Esophagus (tissue), 2 donors: ENCODE measurements at regions not wholly inside any gene's neighbourhood (a gene's known extent, or its start where the extent isn't known, plus 50 kb on each side); places are given as distances from the start of the nearest gene placed in this dataset.
"Not testable (repeated sequence)": the region's sequence is repeated elsewhere in the genome, so short reads cannot be mapped to it uniquely, and the experiment has no call there.

Experiments
- H3K27ac ChIP-seq, 2 donors: one replicate each; pipeline ENCODE4 v1.5.1; 2013; ENCODE audit warnings: low read depth in 2 of 2, mild to moderate bottlenecking in 2 of 2, inconsistent platforms in 1 of 2, low read length in 1 of 2, moderate library complexity in 1 of 2
- H3K27me3 ChIP-seq, 2 donors: one replicate each; pipeline ENCODE4 v1.6.1; 2013; ENCODE audit warnings: low read length in 2 of 2, control low read depth in 1 of 2, mild to moderate bottlenecking in 1 of 2; ENCODE audit not compliant: insufficient read depth in 2 of 2, control insufficient read depth in 1 of 2
- H3K36me3 ChIP-seq, 2 donors: one replicate each; pipeline ENCODE4 v1.6.1; 2013; ENCODE audit warnings: low read length in 1 of 2; ENCODE audit not compliant: control insufficient read depth in 2 of 2, insufficient read depth in 2 of 2
- H3K4me1 ChIP-seq, 2 donors: one replicate each; pipeline ENCODE4 v1.6.1; 2013; ENCODE audit warnings: low read length in 1 of 2; ENCODE audit not compliant: control insufficient read depth in 2 of 2, insufficient read depth in 2 of 2
- H3K4me3 ChIP-seq, 2 donors: one replicate each; pipeline ENCODE4 v1.5.1; 2013; ENCODE audit warnings: low read length in 2 of 2, mild to moderate bottlenecking in 2 of 2, low read depth in 1 of 2, moderate library complexity in 1 of 2
- H3K9me3 ChIP-seq, 2 donors: one replicate each; pipeline ENCODE4 v1.6.1; 2013; ENCODE audit warnings: mild to moderate bottlenecking in 2 of 2, low read depth in 1 of 2, low read length in 1 of 2, moderate library complexity in 1 of 2; ENCODE audit not compliant: control insufficient read depth in 2 of 2, insufficient read depth in 1 of 2
- WGBS, 2 donors: extraction: QIAGEN DNeasy Blood & Tissue Kit; methylation state at CpG; one replicate each; pipeline ENCODE4 v1.1.7; 2013; 5-methylcytosine and 5-hydroxymethylcytosine counted together
- donor health status: healthy with polysubstance abuse.
- donor health status: Bipolar disorder and iron deficiency.

DNA sequence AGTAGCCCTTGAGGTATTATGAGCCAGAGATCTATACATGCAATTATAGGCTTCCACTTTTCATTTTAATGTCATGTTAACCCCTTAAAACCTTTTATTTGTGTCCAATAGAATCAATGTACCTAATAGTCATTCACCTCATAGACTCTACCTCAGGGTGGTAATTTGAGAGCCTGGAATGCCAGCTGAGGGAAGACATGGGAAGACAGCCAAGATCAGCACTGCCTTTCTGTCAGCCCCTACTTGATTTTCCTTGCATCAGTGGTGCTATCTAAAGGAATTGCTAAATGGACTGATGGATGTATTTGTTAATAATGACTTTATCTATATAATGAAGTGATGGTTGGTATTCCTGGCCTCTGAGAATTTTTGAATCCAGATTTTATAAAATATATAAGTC lies 113.3 kb upstream of the GBE1 start:
- Histone ChIP-seq H3K9me3 (peaks cover 0 to 3% of the 10 kb centered on the region in 2 donors), H3K4me3 (no peak overlapping the region), H3K36me3 (no peaks in the 10 kb centered on the region), H3K27me3 (no peaks in the 10 kb centered on the region), H3K4me1 (no peaks in the 10 kb centered on the region), H3K27ac (no peak overlapping the region)

DNA sequence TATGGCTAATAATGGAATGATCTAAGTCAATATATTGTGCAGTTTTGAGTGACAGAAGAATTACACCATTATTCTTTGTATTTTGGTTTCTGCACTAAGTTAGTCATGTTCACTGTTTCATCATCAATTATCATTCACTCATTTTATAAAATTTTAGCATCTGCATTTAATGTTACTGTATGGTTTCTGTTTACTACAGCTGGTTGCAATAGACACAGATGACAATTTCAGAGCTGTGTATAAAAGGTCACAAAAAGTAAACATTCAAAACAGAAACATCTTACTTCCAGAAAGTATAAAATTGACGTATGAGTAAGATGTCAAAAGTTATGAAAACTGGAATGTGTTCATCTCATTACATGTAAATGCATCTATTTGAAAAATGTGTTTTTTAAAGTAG lies 111.1 kb upstream of the GBE1 start:
- Histone ChIP-seq H3K36me3 (no peaks in the 10 kb centered on the region), H3K4me1 (no peaks in the 10 kb centered on the region), H3K27me3 (no peaks in the 10 kb centered on the region), H3K4me3 (no peak overlapping the region), H3K27ac (no peak overlapping the region), H3K9me3 (no peaks in the 10 kb centered on the region)
- 55 to 72% methylated on average over 1 of the region's 1 CpG for WGBS, 2 donors

DNA sequence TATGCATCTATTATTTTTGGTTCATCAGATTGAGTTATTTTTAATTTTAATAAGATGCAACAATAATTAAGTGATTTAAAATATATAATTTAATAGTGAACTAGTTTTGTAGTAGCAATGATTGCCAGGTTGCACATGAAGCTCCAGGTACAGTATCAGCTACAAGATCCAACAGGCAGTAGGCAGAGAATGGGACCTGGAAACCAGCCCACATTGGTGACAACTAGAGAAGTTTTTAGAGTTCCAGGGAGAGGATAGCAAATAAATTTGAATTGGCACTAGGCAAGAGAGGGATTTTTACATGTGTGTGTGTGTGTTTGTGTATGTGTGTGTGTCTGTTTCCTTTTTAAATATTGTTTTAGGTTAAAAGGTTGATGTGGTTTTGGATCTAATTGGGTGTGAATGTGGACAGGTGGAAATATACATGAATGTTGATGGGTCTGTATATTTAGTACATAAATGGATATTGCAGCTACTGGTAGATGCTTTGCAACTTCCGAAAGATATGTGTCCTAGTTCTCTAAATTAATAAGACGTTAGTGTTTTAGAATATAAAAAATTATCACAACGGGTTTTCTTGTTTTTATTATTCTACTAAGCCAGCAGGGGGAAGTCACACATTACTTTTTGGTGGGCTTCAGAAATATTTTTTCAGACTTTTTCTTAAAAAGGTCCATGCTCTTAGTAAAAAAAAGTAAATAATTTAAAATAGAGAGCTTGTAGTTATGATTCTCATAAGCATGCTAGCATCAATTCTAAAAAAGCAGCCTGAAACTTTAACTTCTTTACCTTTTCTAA lies 110.1 kb upstream of the GBE1 start:
- H3K36me3 ChIP-seq = no peaks in the 10 kb centered on the region
- H3K4me1 ChIP-seq = no peaks in the 10 kb centered on the region
- WGBS, 2 donors = 27 to 41% methylated on average over 3 of the region's 3 CpGs
- no peak overlapping the region for H3K4me3 ChIP-seq
- no peaks in the 10 kb centered on the region for H3K27me3 ChIP-seq
- no peak overlapping the region for H3K27ac ChIP-seq
- no peaks in the 10 kb centered on the region for H3K9me3 ChIP-seq

DNA sequence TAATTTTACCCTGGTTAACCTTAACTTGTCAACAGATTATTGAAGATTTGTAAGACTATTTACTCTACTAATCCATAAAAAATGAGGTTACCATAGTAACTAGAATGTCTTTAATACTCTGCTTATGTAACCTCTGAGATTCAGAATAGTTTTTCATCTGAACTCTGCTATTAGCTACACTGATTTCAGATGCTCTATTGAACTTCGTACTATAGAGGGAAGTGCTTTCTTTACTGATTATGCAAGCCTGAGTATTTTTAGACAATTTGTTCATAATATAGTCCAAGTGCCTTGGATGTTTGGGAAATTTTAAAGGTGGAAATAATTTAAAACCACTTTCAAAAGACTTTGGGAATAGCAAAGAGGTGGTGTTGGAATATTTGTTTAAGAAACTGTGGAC lies 107.9 kb upstream of the GBE1 start:
- Histone ChIP-seq H3K9me3 (no peaks in the 10 kb centered on the region), H3K36me3 (no peaks in the 10 kb centered on the region), H3K27me3 (no peaks in the 10 kb centered on the region), H3K27ac (no peak overlapping the region), H3K4me3 (no peak overlapping the region), H3K4me1 (no peaks in the 10 kb centered on the region)
- WGBS, 2 donors = 17 to 23% methylated on average over 1 of the region's 1 CpG

DNA sequence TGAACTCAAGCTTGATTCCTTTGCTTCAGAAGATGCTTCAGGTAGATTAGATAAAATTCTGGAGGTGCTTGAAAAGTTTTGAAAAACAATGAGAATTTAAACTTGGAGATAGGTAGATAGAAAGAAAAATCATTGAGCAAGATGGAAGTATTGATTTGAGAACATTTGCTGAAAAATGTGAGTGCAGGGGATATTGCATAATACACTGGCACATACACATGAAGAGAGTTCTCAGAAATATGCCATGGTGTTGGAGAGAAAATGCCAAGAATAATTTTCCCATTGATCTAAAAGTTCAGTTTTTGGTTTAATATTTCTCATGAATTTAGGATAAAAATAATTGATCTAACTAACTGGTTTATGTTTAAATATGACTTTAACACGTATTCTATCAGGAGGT lies 107.2 kb upstream of the GBE1 start:
- H3K36me3 ChIP-seq = no peaks in the 10 kb centered on the region
- no peak overlapping the region for H3K4me3 ChIP-seq
- 80 to 87% methylated on average over 1 of the region's 1 CpG for WGBS, 2 donors
- no peaks in the 10 kb centered on the region for H3K9me3 ChIP-seq
- H3K27ac ChIP-seq = no peak overlapping the region
- no peaks in the 10 kb centered on the region for H3K4me1 ChIP-seq
- H3K27me3 ChIP-seq = no peaks in the 10 kb centered on the region

DNA sequence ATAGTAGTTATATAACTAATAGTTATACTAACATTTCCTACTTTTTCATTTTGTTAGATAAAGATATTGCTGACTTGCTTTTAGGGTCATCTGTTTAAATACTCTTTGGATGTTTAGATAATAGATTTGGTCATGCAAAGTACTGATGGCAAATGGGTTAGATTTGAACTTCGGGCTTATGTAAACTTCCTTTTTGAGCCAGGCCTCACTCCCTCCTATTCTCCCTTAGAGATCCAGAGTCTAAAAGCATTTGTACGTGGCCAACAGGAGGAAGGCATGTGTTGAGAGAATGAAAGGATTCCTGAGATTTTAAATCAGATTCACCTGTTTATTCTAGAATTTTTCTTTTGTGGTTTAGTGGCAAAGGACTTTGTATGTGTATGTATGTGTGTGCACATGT lies 106.4 kb upstream of the GBE1 start:
- no peak overlapping the region for H3K27ac ChIP-seq
- 69 to 70% methylated on average over 2 of the region's 2 CpGs for WGBS, 2 donors
- H3K4me1 ChIP-seq = no peaks in the 10 kb centered on the region
- H3K9me3 ChIP-seq = no peaks in the 10 kb centered on the region
- no peak overlapping the region for H3K4me3 ChIP-seq
- H3K27me3 ChIP-seq = no peaks in the 10 kb centered on the region
- H3K36me3 ChIP-seq = no peaks in the 10 kb centered on the region

DNA sequence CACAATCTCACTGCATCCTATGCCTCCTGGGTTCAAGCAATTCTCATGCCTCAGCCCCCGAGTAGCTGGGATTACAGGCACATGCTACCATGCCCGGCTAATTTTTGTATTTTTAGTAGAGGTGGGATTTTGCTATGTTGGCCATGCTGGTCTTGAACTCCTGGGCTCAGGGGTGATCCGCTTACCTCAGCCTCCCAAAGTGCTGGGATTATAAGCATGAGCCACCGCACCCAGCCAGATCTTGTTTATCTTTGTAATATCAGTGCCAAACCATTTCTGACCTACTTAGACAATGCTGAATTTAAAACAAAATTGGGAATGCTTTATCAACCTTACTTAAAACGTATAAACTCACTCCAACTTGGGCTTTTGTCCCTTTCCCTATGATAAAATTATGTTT lies 103.7 kb upstream of the GBE1 start:
- WGBS, 2 donors = 85 to 88% methylated on average over 5 of the region's 5 CpGs
- H3K27ac ChIP-seq, H3K9me3 ChIP-seq, H3K4me1 ChIP-seq, H3K4me3 ChIP-seq, H3K36me3 ChIP-seq, H3K27me3 ChIP-seq: not testable (repeated sequence)

DNA sequence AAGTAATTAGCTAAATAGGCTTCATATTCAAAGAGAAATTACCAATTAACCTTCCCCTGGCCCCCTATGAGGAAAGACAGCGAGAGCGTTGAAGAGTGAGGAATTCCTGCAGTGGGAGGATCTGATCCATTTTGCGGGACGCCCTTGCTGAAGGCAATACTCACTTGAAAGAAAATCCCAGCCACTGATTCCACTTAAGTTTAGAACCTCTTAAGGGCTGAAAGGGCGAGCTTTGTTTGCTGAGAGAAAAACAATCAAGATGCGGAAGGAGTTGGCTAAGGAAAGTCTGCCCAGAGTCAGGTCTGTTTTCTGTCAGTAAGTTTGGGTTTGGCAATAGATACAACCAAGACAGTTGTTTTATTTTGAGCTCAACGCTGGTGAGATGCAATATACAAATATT lies 102.8 kb upstream of the GBE1 start:
- Histone ChIP-seq H3K27me3 (no peaks in the 10 kb centered on the region), H3K4me3 (no peak overlapping the region), H3K9me3 (no peaks in the 10 kb centered on the region), H3K36me3 (no peaks in the 10 kb centered on the region), H3K4me1 (no peaks in the 10 kb centered on the region), H3K27ac (no peak overlapping the region)
- 33 to 45% methylated on average over 7 of the region's 7 CpGs for WGBS, 2 donors

DNA sequence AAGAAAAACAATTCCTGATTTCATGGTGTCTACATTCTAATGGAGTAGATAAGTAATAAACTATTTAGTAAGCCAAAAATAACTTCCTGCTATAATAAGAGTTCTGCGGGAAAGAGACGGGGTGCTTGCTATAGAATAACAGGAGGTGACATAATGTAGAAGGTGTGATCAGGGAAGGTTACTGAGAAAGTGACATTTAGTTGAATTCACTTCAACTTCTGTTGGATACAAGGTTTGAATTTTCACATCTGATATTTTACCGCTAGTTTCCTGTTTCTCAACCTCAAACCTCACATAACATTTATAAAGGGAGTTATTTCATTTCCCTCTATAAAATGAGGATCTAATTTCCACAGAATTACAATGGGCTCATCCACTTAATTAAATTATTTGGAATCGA lies 102.3 kb upstream of the GBE1 start:
- WGBS, 2 donors = 70 to 77% methylated on average over 4 of the region's 4 CpGs

DNA sequence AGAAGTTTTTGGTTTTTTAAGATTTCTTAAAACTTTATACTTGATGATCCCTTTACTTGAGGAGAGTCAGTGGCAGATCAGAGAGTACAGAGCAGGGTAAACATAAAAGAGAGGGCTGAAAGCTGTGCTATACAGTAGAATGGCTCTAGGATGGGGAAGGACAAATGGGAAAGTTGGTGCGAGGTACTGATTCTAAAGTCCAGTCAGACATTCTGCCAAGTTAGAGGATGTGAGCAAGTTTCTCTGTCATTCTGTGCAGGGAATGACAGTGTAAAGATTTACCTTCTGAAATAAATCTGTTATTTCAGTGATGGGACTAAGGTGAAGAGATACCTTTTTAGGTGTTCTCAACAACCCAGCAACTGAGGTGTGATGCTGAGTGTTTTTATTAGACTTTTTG lies 100.1 kb upstream of the GBE1 start:
- WGBS, 2 donors = 85 to 91% methylated on average over 1 of the region's 1 CpG
- Histone ChIP-seq H3K36me3 (no peaks in the 10 kb centered on the region), H3K27ac (no peak overlapping the region), H3K9me3 (no peaks in the 10 kb centered on the region), H3K4me3 (no peak overlapping the region), H3K27me3 (no peaks in the 10 kb centered on the region), H3K4me1 (no peaks in the 10 kb centered on the region)

More for the DNA sequence above, 102.3 kb upstream of the GBE1 start:
- Histone ChIP-seq H3K9me3 (no peaks in the 10 kb centered on the region), H3K36me3 (no peaks in the 10 kb centered on the region), H3K27ac (no peak overlapping the region), H3K4me1 (no peaks in the 10 kb centered on the region), H3K27me3 (no peaks in the 10 kb centered on the region), H3K4me3 (no peak overlapping the region)
